DND-41 (cell line): ENCODE measurements at regions not wholly inside any gene's neighbourhood (a gene's known extent, or its start where the extent isn't known, plus 50 kb on each side); places are given as distances from the start of the nearest gene placed in this dataset.

Experiments
- ATAC-seq: fragments of 200-7000 bp; cut with Tn5 transposase; 3 replicates; pipeline ENCODE4 v1.9.1; 2021; ENCODE audit warnings: low read depth; ENCODE audit not compliant: insufficient read depth
- DNase-seq: peaks from one replicate; pipeline ENCODE4 v3.0.0-alpha.2; 2020
- H2AFZ ChIP-seq: 2 replicates; pipeline ENCODE4 v1.6.0; 2012; ENCODE audit warnings: low read depth, low read length
- H3K27ac ChIP-seq: 2 replicates; pipeline ENCODE4 v1.5.1; 2012; ENCODE audit warnings: low read length, inconsistent platforms
- H3K27me3 ChIP-seq: fragments of 200-600 bp; sonication (generic); 2 replicates; pipeline ENCODE4 v1.6.0; 2012; ENCODE audit warnings: low read length, mild to moderate bottlenecking, inconsistent platforms; ENCODE audit not compliant: insufficient read depth, poor library complexity
- H3K36me3 ChIP-seq: 2 replicates; pipeline ENCODE4 v1.5.1; 2012; ENCODE audit warnings: low read length, inconsistent platforms; ENCODE audit not compliant: insufficient read depth
- H3K4me1 ChIP-seq: 2 replicates; pipeline ENCODE4 v1.5.1; 2012; ENCODE audit warnings: mild to moderate bottlenecking, low read length; ENCODE audit not compliant: insufficient read depth
- H3K4me2 ChIP-seq: 2 replicates; pipeline ENCODE4 v1.6.0; 2012; ENCODE audit warnings: mild to moderate bottlenecking, moderate library complexity, low read length, inconsistent platforms; ENCODE audit not compliant: insufficient read depth
- H3K4me3 ChIP-seq, 2 experiments: fragments of 200-600 bp in 1 of 2; shearing (Covaris generic) in 1 of 2; 2 replicates each; pipeline ENCODE4 v1.5.1; 2012 to 2016; ENCODE audit warnings: inconsistent platforms in 2 of 2, low read length in 2 of 2, mild to moderate bottlenecking in 2 of 2, low read depth in 1 of 2, moderate library complexity in 1 of 2
- H3K79me2 ChIP-seq: 2 replicates; pipeline ENCODE4 v1.6.0; 2012; ENCODE audit warnings: low read length, inconsistent platforms; ENCODE audit not compliant: insufficient read depth
- H3K9ac ChIP-seq: 2 replicates; pipeline ENCODE4 v1.6.0; 2012; ENCODE audit warnings: low read depth, mild to moderate bottlenecking, inconsistent platforms, low read length, moderate library complexity
- H3K9me3 ChIP-seq: 2 replicates; pipeline ENCODE4 v1.5.1; 2012; ENCODE audit warnings: low read length, moderate library complexity, mild to moderate bottlenecking, inconsistent platforms; ENCODE audit not compliant: insufficient read depth, severe bottlenecking
- H4K20me1 ChIP-seq: 2 replicates; pipeline ENCODE4 v1.6.0; 2012; ENCODE audit warnings: low read length; ENCODE audit not compliant: insufficient read depth
- CTCF ChIP-seq: IDR thresholded peaks from 2 replicates; pipeline ENCODE4 v1.5.1; 2012; ENCODE audit warnings: borderline replicate concordance, low read length, moderate library complexity, mild to moderate bottlenecking; ENCODE audit not compliant: poor library complexity, severe bottlenecking; ENCODE audit errors: extremely low read depth
- EZH2 ChIP-seq: IDR thresholded peaks from 3 replicates; pipeline ENCODE4 v1.6.1; 2012; ENCODE audit warnings: borderline replicate concordance, low read depth, mild to moderate bottlenecking, moderate library complexity, low read length, inconsistent platforms; ENCODE audit not compliant: severe bottlenecking

GRCh38 chr20:54848262-54848661 lies 372.9 kb downstream of the DOK5 start:
- H3K4me2 ChIP-seq, result no peak overlapping the region
- no peaks in the 10 kb centered on the region for H3K79me2 ChIP-seq
- no peak overlapping the region for H3K9ac ChIP-seq
- no peak overlapping the region for H3K4me3 ChIP-seq
- TF ChIP-seq EZH2, result no peak
- TF ChIP-seq CTCF, result no peak
- H4K20me1 ChIP-seq, result no peaks in the 10 kb centered on the region
- no peaks in the 10 kb centered on the region for H3K9me3 ChIP-seq
- H3K27ac ChIP-seq, result no peak overlapping the region
- no peaks in the 10 kb centered on the region for H3K4me1 ChIP-seq
- no peak for ATAC-seq
- no peaks in the 10 kb centered on the region for H3K27me3 ChIP-seq
- H3K36me3 ChIP-seq, result no peaks in the 10 kb centered on the region
- H2AFZ ChIP-seq, result no peak overlapping the region
- DNase-seq, result no peak

- no peak overlapping the region for H3K9ac ChIP-seq
- H3K4me3 ChIP-seq, result no peak overlapping the region
- DNase-seq (no peak), ATAC-seq (no peak)
- no peak overlapping the region for H3K4me2 ChIP-seq
- H3K27ac ChIP-seq, result no peak overlapping the region
- no peak overlapping the region for H2AFZ ChIP-seq
- no peaks in the 10 kb centered on the region for H3K4me1 ChIP-seq
- no peaks in the 10 kb centered on the region for H3K9me3 ChIP-seq
- H3K27me3 ChIP-seq, result no peaks in the 10 kb centered on the region
- no peaks in the 10 kb centered on the region for H3K36me3 ChIP-seq
- H3K79me2 ChIP-seq, result no peaks in the 10 kb centered on the region
- no peak for TF ChIP-seq CTCF
- no peak for TF ChIP-seq EZH2
- no peaks in the 10 kb centered on the region for H4K20me1 ChIP-seq
These were observed 371.6 kb downstream of the DOK5 start for GRCh38 chr20:54846948-54847347.

- no peak overlapping the region for H3K9ac ChIP-seq
- no peaks in the 10 kb centered on the region for H4K20me1 ChIP-seq
- no peak overlapping the region for H3K4me2 ChIP-seq
- no peaks in the 10 kb centered on the region for H3K36me3 ChIP-seq
- no peaks in the 10 kb centered on the region for H3K4me1 ChIP-seq
- peaks cover under 1% of the 10 kb centered on the region for H3K27me3 ChIP-seq
- ATAC-seq (no peak), DNase-seq (no peak)
- no peak overlapping the region for H2AFZ ChIP-seq
- H3K4me3 ChIP-seq, result no peak overlapping the region
- no peak overlapping the region for H3K27ac ChIP-seq
- H3K79me2 ChIP-seq, result no peaks in the 10 kb centered on the region
- TF ChIP-seq EZH2 (no peak), CTCF (no peak)
- no peaks in the 10 kb centered on the region for H3K9me3 ChIP-seq
These were observed 369.0 kb downstream of the DOK5 start for GRCh38 chr20:54844346-54844745.

- Histone ChIP-seq H2AFZ (no peak overlapping the region), H4K20me1 (no peaks in the 10 kb centered on the region), H3K4me1 (no peaks in the 10 kb centered on the region), H3K36me3 (no peaks in the 10 kb centered on the region), H3K27ac (no peak overlapping the region), H3K9me3 (no peaks in the 10 kb centered on the region), H3K4me3 (no peak overlapping the region), H3K79me2 (no peaks in the 10 kb centered on the region), H3K27me3 (peaks cover 5% of the 10 kb centered on the region), H3K9ac (no peak overlapping the region), H3K4me2 (no peak overlapping the region)
- no peak for DNase-seq
- ATAC-seq, result no peak
- TF ChIP-seq EZH2 (no peak), CTCF (no peak)
These were observed 368.5 kb downstream of the DOK5 start for GRCh38 chr20:54843865-54844264.
